UCSD-AML1 (cell line): ENCODE measurements at regions not wholly inside any gene's neighbourhood (a gene's known extent, or its start where the extent isn't known, plus 50 kb on each side); places are given as distances from the start of the nearest gene placed in this dataset.
A peak's percentile ranks its signal among the peaks of the same experiment; 100 is the strongest.

ENCODE experiments used
- DNase-seq: peaks from one replicate; lab custom pipeline; 2025; ENCODE audit not compliant: unreplicated experiment; lab: John Stamatoyannopoulos, UW

- DNase-seq = no peak
Observed at GRCh38 chr11:103661185-103661584, 375.3 kb upstream of the DDI1 start.

GRCh38 chr11:103661991-103662390 is 374.4 kb upstream of the DDI1 start:
- DNase-seq = no peak

GRCh38 chr11:103662880-103663279 is 373.6 kb upstream of the DDI1 start:
- no peak for DNase-seq

- no peak for DNase-seq
Observed at GRCh38 chr11:103668859-103669258, 367.6 kb upstream of the DDI1 start.

- DNase-seq = no peak
Observed at GRCh38 chr11:103671143-103671651, 365.2 kb upstream of the DDI1 start.

- no peak for DNase-seq
Observed at GRCh38 chr11:103673773-103674172, 362.7 kb upstream of the DDI1 start.

- no peak for DNase-seq
Observed at GRCh38 chr11:103676413-103676812, 360.0 kb upstream of the DDI1 start.

GRCh38 chr11:103680826-103681225 is 355.6 kb upstream of the DDI1 start:
- DNase-seq = no peak

GRCh38 chr11:103681855-103682254 is 354.6 kb upstream of the DDI1 start:
- DNase-seq = no peak

- peak; percentile 23 for DNase-seq
Observed at GRCh38 chr11:103682318-103683184, 353.9 kb upstream of the DDI1 start.

- no peak for DNase-seq
Observed at GRCh38 chr11:103683576-103683975, 352.9 kb upstream of the DDI1 start.

GRCh38 chr11:103688924-103689323 is 347.5 kb upstream of the DDI1 start:
- DNase-seq = no peak

- DNase-seq = no peak
Observed at GRCh38 chr11:103690356-103690755, 346.1 kb upstream of the DDI1 start.

GRCh38 chr11:103696123-103696522 is 340.3 kb upstream of the DDI1 start:
- DNase-seq = no peak

GRCh38 chr11:103699216-103699615 is 337.2 kb upstream of the DDI1 start:
- no peak for DNase-seq

GRCh38 chr11:103699656-103700055 is 336.8 kb upstream of the DDI1 start:
- DNase-seq = no peak

GRCh38 chr11:103700622-103701021 is 335.8 kb upstream of the DDI1 start:
- no peak for DNase-seq

- DNase-seq = no peak
Observed at GRCh38 chr11:103703437-103703836, 333.0 kb upstream of the DDI1 start.

GRCh38 chr11:103703954-103704353 is 332.5 kb upstream of the DDI1 start:
- DNase-seq = no peak

- DNase-seq = no peak
Observed at GRCh38 chr11:103705642-103706041, 330.8 kb upstream of the DDI1 start.

GRCh38 chr11:103709371-103709770 is 327.1 kb upstream of the DDI1 start:
- no peak for DNase-seq

GRCh38 chr11:103714246-103714645 is 322.2 kb upstream of the DDI1 start:
- no peak for DNase-seq

- DNase-seq = no peak
Observed at GRCh38 chr11:103716363-103716762, 320.1 kb upstream of the DDI1 start.
